GM19372 (cell line): ENCODE measurements at regions not wholly inside any gene's neighbourhood (a gene's known extent, or its start where the extent isn't known, plus 50 kb on each side); places are given as distances from the start of the nearest gene placed in this dataset.
"Not testable (repeated sequence)": the region's sequence is repeated elsewhere in the genome, so short reads cannot be mapped to it uniquely, and the experiment has no call there.

Experiments used
- ATAC-seq: cut with Tn5 transposase; IDR thresholded peaks from one replicate; pipeline ENCODE4 v1.9.1; 2021; ENCODE audit warnings: mild to moderate bottlenecking, low read depth, moderate library complexity; ENCODE audit not compliant: unreplicated experiment

GRCh38 chr9:1532171-1532570, 482.0 kb downstream of the DMRT2 start:
- ATAC-seq = no peak

- ATAC-seq = no peak
Observed at GRCh38 chr9:1535051-1535450, 480.1 kb upstream of the SMARCA2 start.

DNA sequence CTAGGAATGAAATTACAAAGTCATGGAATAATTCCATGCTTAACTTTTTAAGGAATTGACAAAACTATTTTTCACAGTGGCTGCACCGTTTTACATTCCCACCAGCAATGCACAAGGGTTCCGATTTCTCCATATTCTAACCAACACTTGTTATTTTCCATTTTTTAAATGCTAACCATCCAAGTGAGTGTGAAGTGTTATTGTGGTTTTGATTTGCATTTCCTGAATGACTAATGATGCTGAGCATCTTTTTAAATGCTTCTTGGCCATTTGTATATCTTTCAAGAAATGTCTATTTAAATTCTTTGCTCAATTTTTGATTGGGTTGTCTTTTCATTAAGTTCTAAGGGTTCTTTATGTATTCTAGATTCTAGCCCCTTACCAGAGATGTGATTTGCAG, 479.5 kb upstream of the SMARCA2 start:
- ATAC-seq = no peak

DNA sequence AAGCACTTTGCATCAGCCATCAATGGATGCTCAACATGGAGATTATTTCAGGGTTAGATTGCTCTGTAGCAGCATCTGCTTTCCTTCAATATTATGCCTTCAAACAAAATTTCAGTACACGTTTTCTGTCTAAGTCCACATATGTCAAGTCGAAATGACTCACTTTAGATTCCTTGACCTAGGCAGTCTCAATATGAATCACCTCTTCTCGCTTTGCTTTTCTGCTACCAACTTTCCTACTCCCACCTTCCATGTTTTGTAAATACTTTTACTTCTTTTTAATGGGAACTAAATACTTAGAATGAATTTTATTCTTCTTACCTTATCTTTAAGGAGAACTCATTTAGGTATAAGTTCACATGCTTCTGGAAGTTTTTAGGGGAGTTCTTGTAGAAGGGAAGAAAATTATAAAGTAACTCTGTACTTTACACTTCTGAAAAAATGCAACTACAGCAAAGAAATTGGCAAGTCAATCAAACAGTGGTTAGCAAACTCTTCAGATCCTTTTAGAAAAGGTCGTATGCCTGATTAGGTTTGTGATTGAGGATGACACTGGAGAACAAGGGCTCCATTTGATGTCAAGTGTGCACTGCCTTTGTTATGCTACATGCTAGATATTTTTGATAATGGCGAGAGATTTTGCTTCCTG, 478.5 kb upstream of the SMARCA2 start:
- ATAC-seq = peak; percentile 49

- ATAC-seq = no peak
Observed at GRCh38 chr9:1538301-1538700, 476.8 kb upstream of the SMARCA2 start.

DNA sequence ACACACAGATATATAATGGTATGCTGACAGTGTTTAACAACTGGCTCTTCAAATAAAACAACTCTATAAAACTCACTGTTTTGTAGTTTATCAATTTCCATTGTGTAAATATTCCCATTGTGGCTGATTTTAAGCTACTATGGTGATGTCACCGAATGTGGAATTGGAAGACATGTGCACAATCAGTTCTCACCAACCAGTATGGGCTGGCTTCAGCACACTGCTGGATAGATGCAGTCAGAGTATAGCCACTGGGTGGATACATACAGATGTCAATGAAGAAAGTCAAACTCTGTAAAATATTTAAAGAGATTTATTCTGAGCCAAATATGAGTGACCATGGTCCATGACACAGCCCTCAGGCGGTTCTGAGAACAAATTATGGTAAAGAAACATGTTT, 475.9 kb upstream of the SMARCA2 start:
- ATAC-seq = no peak

DNA sequence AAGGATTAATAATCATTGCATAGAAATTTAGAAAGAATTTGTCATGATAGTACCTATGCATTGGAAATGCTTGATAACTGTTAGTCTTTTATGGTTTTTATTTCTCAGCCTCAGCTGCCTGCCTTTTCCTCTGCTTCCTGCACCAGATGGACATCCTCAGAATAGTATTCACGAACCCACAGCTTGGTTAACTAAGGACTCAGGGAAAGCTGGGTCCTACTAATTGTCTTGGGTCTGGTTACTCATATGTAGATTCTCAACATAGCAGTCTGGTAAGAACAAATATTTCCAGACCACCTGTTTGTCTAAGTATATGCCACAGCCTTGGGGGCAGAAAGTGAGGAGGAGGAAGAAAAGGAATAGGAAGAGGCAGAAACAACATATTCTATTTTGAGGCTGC, 464.5 kb upstream of the SMARCA2 start:
- ATAC-seq = no peak

- ATAC-seq = no peak
Observed at GRCh38 chr9:1554081-1555035, 460.8 kb upstream of the SMARCA2 start.

DNA sequence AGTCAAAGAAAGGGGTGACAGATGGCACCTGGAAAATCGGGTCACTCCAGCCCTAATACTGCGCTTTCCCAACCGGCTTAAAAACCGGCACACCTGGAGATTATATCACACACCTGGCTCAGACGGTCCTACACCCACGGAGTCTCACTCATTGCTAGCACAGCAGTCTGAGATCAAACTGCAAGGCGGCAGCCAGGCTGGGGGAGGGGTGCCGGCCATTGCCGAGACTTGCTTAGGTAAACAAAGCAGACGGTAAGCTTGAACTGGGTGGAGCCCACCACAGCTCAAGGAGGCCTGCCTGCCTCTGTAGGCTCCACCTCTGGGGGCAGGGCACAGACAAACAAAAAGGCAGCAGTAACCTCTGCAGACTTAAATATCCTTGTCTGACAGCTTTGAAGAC, 456.5 kb upstream of the SMARCA2 start:
- ATAC-seq = not testable (repeated sequence)

DNA sequence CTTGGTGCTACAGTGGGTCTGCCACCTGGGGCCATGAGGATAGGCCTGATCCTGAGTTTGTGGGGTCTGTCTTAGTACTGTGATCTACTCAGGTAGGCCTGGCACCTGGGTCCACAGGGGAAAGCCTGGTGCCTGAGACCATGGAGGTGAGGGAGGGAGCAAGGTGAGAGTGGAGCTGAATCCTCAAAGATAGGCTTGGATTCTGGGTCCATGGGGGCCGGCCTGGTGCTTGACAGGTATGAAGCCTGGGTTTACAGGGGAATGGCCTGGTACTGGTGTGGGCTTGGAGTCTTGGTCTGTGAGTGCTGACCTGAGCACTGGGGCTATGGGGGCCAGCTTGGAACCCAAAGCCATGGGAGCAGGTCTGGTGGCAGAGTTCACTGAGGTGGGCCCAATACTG, 439.2 kb upstream of the SMARCA2 start:
- no peak for ATAC-seq

- peak; percentile 87 for ATAC-seq
Observed at GRCh38 chr9:1580215-1580614, 434.9 kb upstream of the SMARCA2 start.

- no peak for ATAC-seq
Observed at GRCh38 chr9:1581926-1582325, 433.2 kb upstream of the SMARCA2 start.

- no peak for ATAC-seq
Observed at GRCh38 chr9:1591310-1591709, 423.8 kb upstream of the SMARCA2 start.

DNA sequence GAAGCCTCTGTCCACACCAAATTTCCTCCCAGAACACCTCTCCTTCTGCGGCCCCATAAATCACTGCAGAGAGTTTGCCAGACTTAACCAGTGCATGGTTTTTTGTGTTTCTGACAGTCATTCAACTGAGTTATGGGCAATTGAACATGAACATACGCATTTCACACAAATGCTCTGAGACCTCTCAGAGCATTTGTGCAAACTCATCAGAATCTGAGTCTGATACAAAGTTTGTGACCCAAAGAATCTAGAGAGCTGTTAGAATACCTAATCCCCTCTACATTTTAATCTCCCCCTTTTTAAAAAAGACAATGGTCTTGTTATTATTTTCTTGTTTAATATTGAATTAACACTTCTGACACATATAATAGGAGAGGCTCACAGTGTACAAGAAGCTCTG, 416.9 kb upstream of the SMARCA2 start:
- no peak for ATAC-seq

- ATAC-seq = no peak
Observed at GRCh38 chr9:1599961-1600360, 415.2 kb upstream of the SMARCA2 start.

DNA sequence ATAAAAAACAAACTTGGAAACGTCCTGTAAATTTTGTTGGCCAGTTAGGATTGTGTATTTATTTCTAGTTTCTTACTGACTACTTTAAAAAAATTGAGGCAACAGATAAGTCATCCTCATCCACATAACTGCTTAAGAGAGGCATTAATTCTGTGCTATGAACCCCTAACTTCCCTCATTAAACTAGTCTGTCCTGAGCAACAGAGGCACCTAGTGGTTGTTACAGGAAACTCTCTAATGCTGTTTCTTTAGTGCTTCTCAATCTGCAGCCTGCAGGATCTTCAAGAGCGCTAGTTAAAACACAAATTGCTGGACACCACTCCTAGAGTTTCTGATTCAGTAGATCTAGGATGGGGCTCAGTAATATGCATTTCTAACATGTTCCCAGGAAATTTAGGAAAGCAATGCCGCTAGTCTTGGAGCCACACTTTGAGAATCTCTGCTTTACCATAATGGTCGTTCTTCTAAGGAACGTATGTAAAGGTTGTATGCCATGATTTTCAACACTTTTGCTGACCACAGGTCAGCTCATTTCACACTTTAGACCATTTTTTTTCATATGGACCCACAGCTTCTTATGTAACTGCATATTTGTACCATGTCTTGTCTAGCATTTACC, 410.1 kb upstream of the SMARCA2 start:
- ATAC-seq = peak; percentile 78

DNA sequence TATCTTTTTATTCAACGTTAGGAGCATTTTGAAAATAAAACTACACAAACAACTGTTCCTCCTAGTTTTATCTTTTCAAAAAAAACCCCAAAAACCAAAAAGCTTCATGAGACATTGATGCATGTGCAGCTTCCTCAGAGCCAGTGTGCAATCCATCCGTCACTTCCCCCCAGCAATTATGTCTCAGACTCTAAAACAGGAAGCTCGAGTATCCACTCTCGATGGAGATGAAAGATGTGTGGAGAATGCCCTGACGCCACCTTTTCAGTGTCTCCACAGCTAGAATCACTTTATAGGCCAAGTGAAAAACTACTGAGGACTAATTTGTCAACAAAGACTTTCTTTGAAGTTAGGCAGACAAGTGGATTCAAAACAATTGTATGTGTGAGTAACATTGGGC, 408.9 kb upstream of the SMARCA2 start:
- no peak for ATAC-seq

DNA sequence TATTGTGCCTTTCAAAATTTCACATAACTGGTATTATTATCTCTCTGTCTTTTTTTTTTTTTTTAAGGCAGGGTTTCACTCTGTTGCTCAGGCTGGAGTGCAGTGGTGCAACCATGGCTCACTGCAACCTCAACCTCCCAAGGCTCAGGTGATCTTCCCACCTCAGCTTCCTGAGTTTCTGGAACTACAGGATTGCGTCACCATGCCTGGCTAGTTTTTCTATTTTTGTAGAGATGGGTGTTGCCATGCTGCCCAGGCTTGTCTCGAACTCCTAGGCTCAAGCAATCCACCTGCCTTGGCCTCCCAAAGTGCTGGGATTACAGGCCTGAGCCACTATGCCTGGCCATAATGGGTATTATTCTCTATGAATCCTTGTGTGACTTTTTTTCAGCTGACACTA, 402.3 kb upstream of the SMARCA2 start:
- ATAC-seq = no peak

DNA sequence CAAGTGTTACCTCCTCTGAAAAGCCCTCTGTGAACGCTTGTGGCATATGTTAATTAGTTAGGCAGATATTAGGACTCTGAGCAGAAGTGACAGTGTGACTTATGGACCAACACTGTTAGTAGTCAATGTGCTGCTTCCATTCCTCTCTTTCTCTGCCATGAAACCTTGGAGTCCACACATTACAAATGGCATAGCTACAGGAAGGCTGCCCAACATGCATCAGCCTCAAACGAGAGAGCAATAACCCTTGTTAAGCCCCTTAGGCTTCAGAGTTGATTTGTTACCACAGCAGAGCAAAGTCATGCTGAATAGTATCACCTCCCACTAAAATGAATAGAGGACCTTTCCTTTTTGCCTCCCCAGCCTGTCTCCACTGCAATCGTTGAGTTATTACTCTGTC, 397.7 kb upstream of the SMARCA2 start:
- ATAC-seq = no peak

- no peak for ATAC-seq
Observed at GRCh38 chr9:1619915-1620710, 395.0 kb upstream of the SMARCA2 start.

DNA sequence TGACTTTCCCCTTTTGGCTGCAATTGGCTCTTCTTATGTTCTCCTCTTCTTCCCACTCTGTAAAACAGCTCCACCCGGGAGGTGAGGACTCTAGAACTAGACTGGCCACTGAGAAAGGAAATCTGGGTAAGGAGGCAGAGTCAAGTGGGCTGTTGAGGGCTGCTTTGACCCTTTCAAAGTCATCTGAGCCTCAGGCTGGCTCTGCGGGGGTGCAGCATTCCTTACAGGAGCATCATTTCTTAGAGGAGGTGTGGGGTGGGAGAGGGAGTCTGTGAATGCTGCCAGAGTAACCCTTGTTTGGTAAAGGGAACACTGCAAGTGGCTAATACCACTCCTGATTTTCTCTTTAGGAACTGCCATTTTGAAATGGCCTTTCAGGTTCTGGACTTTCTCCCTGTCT, 377.7 kb upstream of the SMARCA2 start:
- no peak for ATAC-seq
